ENCODE measurements at regions not wholly inside any gene's neighbourhood (a gene's known extent, or its start where the extent isn't known, plus 50 kb on each side); places are given as distances from the start of the nearest gene placed in this dataset.

DNA sequence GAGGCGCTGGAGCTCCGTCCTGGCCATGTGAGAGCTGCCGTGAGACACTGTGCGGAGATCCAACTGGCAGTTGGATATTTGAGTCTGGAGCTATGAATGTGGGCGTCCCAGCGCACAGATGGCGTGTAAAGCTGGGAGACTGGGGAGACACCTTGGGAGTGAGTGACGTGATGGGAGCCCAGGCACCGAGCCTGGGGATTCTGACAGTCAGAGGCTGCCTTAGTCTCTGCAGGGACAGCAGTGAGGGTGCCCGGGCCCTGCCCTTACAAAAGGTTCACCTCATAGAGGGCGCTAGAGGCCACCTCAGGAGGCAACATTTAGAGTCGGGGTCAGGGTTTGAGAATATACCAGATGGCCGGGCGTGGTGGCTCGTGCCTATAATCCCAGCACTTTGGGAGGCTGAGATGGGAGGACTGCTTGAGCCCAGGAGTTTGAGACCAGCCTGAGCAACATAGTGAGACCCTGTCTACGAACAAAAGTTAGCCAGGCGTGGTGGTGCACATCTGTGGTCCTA, 194.1 kb upstream of the GSE1 start:
- Mint-ChIP-seq H3K9me3 (peaks cover 8% of the 10 kb centered on the region), H3K36me3 (ENCODE audit: low read depth) (no peaks in the 10 kb centered on the region), H3K27ac (no peak overlapping the region), H3K4me1 (ENCODE audit: low read depth) (peaks cover 2% of the 10 kb centered on the region), H3K27me3 (ENCODE audit: low read depth) (no peaks in the 10 kb centered on the region), H3K4me3 (no peak overlapping the region)

DNA sequence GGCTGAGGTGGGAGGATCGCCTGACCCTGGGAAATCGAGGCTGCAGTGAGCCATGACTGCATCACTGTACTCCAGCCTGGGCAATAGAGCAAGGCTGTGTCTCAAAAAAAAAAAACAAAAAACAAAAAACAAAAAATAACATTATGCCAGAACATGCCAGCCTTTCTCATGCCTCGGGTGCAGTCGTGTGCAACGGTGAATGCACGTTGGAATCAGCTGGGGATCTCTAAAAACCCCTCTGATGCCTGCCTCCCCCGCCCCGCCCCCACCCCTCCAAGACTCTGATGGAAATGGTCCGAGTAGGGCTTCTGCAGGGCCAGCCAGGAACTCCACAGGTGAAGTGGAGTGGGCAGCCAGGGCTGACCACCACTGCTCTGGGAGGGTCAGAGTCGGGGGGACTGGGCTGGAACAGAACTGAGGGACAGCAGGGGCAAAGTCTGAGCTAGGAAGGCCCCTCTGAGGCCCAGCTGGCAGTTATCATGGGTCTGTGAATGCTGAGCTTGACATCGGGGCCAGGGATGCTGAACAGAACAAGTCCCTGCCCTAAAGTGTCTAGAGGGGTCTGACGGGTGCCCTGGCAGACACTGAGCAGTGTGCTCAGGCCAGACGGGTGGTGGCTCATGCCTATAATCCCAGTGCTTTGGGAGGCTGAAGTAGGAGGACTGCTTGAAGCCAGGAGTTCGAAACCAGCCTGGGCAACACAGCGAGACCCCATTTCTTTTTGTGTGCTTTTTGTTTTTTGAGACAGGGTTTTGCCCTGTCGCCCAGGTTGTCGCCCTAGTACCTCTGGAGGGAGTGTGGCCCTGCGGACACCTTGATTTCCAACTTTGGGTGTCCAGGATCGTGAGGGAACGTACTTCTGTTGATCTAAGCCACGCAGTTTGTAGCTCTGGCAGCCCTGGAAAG, 193.4 kb upstream of the GSE1 start:
- Mint-ChIP-seq H3K9me3 (peaks cover 4% of the 10 kb centered on the region), H3K27ac (no peak overlapping the region), H3K36me3 (ENCODE audit: low read depth) (no peaks in the 10 kb centered on the region)

DNA sequence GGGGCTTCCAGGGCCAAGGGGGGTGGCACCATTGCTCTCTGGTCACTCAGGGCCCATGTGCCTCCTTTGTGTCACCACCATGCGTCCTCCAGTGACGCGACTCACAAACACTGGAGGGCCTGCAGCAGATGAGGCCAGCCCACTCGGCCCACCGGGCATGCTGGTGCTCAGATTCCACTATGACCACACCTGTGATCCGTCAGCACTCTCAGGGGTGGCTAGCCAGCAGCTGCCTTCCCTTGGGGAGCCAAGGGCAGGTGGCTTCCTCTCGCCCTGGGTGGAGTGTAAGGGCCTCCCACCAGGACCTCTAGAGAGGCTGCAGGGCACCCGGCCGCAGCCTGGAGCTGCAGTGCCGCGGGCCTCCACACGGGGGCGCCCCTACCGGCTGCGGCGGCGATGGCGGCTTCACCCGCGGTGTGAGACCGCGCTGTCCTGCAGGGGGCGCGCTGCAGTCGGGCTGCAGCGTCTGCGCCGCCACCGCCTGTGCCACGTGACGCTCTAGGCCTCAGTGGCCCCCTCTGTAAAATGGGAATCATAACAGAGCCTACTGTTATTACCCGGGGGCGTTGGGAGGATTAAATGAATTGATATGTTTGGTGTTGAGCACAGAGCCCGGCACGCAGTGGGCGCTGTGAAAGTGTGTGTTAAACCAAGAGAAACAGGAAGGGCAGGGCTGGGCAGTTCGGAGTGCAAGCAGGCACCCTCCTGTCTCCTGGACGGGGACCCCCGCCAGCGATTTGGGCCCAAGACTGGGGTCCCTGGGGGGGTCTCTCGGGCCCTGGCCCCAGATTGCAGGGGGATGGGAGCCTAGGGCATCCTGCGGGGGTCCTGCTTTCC, 192.4 kb upstream of the GSE1 start:
- Mint-ChIP-seq H3K9me3 (no peaks in the 10 kb centered on the region), H3K27ac (no peak overlapping the region), H3K4me3 (no peak overlapping the region), H3K4me1 (ENCODE audit: low read depth) (peaks cover 2% of the 10 kb centered on the region), H3K27me3 (ENCODE audit: low read depth) (no peaks in the 10 kb centered on the region), H3K36me3 (ENCODE audit: low read depth) (no peaks in the 10 kb centered on the region)

More for the DNA sequence above, 193.4 kb upstream of the GSE1 start:
- H3K27me3 Mint-ChIP-seq (ENCODE audit: low read depth) = no peaks in the 10 kb centered on the region
- H3K4me3 Mint-ChIP-seq = no peak overlapping the region
- H3K4me1 Mint-ChIP-seq (ENCODE audit: low read depth) = peaks cover 2% of the 10 kb centered on the region

DNA sequence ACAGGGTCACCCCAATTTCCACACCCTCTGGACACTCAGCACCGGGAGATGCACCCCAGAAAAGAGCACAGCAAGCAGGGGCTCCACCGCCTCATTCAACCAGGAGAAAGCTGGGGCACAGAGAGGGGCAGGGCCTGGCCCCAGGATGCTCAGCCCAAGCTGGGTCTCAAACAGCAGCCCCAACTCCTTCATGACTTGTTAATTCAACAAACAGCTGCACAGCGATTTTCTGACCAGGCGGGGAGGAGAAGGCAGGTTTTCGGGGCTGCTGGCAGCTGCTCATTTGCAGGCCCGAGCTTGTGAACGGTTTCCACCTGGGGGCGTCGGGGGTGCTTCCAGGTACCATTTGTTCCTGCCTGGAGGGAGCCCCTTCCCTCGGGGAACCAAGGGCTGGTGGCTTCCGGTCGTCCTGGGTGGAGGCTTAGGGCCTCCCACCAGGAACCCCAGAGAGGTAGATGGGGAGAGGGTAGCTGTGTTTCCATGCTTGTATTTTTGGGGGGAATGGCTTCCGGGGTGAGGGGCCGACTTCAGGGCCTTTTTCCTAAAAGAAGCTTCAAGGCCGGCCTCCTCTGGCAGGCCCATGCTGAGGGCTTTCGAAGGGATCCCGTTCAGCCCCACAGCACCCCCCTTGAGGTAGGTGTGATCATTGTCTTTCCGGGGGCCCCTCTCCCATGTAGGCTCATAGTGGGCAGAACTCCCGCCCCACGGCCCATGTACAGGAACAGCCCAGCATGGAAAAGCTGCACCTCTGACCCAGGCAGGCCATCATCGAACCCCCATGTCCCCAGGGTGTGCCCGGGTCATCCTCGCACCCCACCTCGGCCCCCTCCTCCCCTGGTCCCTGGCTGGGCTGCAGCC, 191.6 kb upstream of the GSE1 start:
- no peak overlapping the region for H3K27ac Mint-ChIP-seq
- H3K4me1 Mint-ChIP-seq (ENCODE audit: low read depth) = peaks cover 2% of the 10 kb centered on the region
- no peak overlapping the region for H3K4me3 Mint-ChIP-seq
- H3K36me3 Mint-ChIP-seq (ENCODE audit: low read depth) = no peaks in the 10 kb centered on the region
- H3K9me3 Mint-ChIP-seq = no peaks in the 10 kb centered on the region
- H3K27me3 Mint-ChIP-seq (ENCODE audit: low read depth) = no peaks in the 10 kb centered on the region

DNA sequence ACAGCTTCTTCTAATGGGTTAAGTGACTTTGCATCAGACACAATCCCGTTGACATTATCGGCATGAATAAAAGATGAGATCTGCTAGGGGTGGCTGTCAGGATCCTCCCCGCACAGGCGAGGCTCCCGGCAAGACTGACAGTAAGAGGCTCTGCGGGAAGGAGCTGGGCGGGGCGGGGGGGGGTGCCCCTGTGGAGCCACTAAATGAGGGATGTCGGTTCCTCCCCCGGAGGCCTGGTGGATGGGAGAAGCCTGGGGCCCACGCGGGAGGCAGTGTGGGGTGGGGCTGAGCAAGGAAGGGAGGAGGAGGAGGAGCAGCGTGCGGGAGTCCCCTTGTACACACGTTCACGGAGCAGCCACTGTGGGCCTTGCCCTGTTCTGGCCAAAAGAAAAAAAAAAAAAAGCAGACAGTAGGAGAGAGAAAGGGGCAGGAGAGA, 190.9 kb upstream of the GSE1 start:
- H3K4me3 Mint-ChIP-seq = no peak overlapping the region
- H3K4me1 Mint-ChIP-seq (ENCODE audit: low read depth) = peaks cover 2% of the 10 kb centered on the region
- no peaks in the 10 kb centered on the region for H3K9me3 Mint-ChIP-seq
- H3K27me3 Mint-ChIP-seq (ENCODE audit: low read depth) = no peaks in the 10 kb centered on the region
- H3K36me3 Mint-ChIP-seq (ENCODE audit: low read depth) = no peaks in the 10 kb centered on the region
- no peak overlapping the region for H3K27ac Mint-ChIP-seq

DNA sequence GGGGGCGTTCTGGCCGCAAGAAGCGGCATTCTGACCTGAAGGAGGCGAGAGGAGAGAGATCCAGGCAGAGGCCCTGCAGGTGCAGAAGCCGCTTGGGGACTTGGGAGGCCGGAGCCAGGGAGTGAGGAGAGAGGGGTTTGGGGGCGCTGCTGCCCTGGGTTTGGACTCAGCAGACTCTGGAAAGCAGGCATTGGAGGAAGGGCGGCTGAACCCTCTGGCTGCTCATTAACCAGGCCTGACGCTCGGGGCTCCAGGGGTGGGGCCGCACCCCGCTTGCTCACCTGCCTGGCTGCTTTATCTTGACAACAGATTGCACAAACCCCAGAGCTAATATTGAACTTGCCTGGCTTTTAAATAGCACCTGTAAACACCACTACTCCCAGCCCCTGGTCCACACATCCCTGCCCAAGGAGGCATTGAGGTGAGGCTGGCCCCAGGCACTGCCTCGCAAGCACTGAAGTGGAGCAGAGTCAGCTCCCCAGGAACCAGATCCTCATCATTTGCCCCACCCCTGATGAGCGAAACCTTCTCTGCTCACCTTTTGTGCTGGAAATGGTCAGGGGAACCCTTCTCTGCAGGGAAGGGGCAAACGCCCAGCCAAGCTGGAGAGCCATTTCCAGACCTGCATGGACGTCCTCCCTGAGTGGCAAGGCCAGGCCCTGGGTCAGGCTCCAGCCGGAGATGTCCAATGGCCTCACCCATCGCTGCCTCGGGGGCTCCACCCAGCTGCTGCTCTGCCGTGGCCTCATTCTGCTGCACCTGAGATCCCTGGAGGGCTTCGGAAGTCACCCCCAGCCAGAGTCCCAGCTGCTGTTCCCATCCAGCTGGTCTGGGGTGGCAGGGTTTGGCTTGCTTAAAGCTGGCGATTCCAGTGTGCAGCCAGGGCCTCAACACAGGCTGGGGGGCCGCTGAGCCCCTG, 190.2 kb upstream of the GSE1 start:
- Mint-ChIP-seq H3K36me3 (ENCODE audit: low read depth) (no peaks in the 10 kb centered on the region), H3K27ac (no peak overlapping the region), H3K9me3 (no peaks in the 10 kb centered on the region), H3K27me3 (ENCODE audit: low read depth) (no peaks in the 10 kb centered on the region), H3K4me3 (no peak overlapping the region), H3K4me1 (ENCODE audit: low read depth) (peaks cover 2% of the 10 kb centered on the region)

DNA sequence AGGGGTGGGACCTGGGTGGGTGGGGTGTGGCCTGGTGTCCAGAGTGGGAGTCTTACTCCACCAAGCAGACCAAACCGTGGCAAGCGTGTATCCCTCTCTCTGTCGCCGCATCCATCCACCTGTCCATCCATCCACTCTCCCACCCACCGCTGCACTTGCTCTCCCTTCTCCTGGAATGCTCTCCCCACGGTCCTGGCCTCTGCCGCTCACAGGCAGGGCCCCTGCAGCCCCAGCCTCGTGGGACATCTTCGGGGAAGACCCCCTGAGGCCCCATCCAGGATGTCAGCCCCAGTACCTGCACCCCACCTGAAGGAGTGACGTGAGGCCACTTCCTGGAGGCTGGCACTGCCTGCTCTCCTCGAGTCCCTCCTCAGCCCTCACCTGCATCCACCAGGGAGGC, 189.5 kb upstream of the GSE1 start:
- no peak overlapping the region for H3K4me3 Mint-ChIP-seq
- H3K27ac Mint-ChIP-seq = no peak overlapping the region
- H3K9me3 Mint-ChIP-seq = no peaks in the 10 kb centered on the region
- no peaks in the 10 kb centered on the region for H3K36me3 Mint-ChIP-seq (ENCODE audit: low read depth)
- H3K27me3 Mint-ChIP-seq (ENCODE audit: low read depth) = no peaks in the 10 kb centered on the region
- H3K4me1 Mint-ChIP-seq (ENCODE audit: low read depth) = peaks cover 2% of the 10 kb centered on the region

DNA sequence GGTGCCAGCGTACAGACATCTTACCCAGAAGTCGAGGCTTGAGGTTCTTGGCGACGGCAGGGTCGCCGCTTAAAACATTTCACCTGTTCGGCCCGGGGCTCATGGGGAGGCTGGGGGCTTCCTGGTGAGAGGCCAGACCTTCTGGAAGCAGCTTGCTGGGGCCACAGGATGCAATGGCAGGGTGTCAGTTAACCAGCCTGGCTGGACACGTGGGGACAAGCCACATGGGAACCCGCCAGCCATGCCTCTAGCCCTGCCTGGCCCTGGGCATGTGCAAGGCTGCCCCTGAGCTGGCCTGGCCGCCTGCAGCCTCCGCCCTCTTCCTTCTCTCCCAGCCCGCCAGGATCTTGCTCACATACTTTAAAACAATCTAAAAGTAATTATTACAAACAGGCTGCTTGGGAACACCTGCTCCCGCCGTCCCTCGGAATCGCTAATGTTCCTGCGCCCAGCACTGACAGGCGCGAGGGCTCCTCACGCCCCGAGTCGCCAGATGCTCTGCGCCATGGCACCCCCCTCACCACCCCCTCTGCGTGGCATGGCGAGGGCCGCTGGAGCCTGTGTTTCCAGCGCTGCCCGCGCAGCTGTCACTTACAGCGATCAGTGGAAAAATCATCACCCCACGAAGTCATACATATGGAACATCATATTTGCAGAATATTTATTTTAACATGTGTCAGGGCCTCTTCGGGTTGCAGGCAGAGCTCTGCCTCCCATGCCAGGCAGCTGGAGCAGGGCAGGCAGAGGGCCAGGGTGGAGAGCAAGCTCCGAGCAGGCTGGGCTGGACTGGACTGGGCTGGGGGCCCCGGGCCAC, 188.7 kb upstream of the GSE1 start:
- H3K4me1 Mint-ChIP-seq (ENCODE audit: low read depth) = peaks cover 2% of the 10 kb centered on the region
- H3K27ac Mint-ChIP-seq = no peak overlapping the region
- no peaks in the 10 kb centered on the region for H3K36me3 Mint-ChIP-seq (ENCODE audit: low read depth)
- H3K4me3 Mint-ChIP-seq = no peak overlapping the region
- no peaks in the 10 kb centered on the region for H3K9me3 Mint-ChIP-seq
- no peaks in the 10 kb centered on the region for H3K27me3 Mint-ChIP-seq (ENCODE audit: low read depth)

DNA sequence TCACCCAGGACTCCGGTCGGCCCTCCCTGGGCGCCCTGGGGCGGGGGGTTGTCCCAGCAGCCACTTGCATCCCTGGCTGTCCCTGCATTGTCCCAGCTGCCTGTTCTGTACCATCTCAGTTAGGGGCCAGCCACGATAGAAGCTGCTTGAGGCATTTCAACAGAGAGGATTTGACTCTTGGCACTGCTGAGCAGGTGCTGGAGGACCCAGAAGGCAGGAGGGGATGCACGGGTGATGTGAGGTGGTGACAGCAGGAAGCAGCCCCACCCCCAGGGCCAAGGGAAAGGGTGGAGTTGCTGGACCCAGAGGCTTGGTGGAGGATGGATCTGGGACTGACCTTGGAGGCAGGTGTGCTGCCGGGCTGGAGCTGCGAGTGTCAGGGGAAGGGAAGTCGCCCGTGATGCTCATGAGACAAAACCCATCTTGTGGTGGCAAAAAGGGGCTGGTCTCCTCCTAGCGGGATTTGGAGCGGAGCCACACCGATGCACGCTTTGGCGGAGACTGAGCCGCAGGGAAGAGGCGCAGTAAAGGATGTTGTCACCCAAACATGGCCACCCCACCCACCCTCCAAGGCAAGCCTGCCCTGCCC, 188.0 kb upstream of the GSE1 start:
- H3K36me3 Mint-ChIP-seq (ENCODE audit: low read depth) = no peaks in the 10 kb centered on the region

DNA sequence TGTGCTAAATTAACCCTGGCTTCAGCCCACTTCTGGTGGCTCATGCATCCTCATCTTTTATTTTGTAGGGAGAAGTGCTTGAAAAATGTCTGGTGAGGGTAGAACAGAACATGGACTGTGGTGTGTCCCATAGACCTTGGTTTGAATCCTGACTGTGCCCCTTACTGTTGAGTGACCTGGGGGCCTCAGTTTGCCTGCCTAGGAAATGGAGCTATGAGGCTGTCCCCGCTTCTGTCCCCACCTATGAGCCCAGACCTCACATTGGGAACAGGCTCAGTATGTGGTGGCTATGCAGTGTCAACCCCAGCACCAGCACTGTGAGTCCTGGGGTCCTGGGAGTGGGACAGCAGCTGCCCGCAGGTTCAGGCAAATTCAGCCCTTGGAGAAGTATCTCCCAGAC, 186.3 kb upstream of the GSE1 start:
- H3K27me3 Mint-ChIP-seq (ENCODE audit: low read depth) = no peaks in the 10 kb centered on the region
- H3K4me3 Mint-ChIP-seq = no peak overlapping the region
- H3K9me3 Mint-ChIP-seq = no peaks in the 10 kb centered on the region
- no peak overlapping the region for H3K27ac Mint-ChIP-seq
- no peaks in the 10 kb centered on the region for H3K36me3 Mint-ChIP-seq (ENCODE audit: low read depth)
- H3K4me1 Mint-ChIP-seq (ENCODE audit: low read depth) = no peaks in the 10 kb centered on the region

More for the DNA sequence above, 188.0 kb upstream of the GSE1 start:
- Mint-ChIP-seq H3K4me1 (ENCODE audit: low read depth) (peaks cover 2% of the 10 kb centered on the region), H3K27ac (no peak overlapping the region), H3K27me3 (ENCODE audit: low read depth) (no peaks in the 10 kb centered on the region), H3K9me3 (no peaks in the 10 kb centered on the region), H3K4me3 (no peak overlapping the region)

DNA sequence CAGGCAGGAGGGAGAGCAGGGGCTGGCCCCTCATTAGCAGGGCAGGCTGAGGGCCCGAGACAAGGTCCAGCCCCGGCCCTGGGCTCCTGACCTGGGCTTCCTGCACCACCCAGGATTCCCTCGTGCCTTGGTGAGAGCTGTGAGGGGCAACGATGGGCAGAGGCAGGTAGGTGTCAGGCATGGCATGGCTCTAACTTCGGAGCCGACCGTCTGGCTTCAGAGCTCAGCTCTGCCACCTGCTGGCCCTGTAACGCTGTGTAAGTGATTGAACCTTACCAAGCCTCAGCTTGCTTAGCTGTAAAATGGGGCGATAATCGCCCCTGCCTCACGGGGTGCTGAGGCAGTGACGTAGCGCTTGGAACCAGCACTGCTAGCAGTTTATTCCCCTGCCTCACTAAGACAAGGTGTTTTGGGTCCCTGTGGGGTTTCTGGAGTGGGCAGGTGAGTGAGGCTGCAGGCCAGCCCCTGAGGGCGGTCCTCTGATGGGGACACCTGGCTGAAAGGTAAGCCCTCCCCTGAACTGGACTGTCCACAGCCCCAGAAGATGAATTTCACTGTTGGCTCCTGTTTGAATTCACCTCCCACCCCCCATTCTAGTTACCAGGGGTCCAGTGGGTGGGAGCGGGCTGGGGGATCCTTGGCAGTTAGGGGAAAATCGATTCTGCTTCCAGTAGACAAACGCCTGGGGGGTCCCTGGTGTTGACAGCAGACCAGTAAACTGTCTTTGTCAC, 184.8 kb upstream of the GSE1 start:
- no peaks in the 10 kb centered on the region for H3K4me1 Mint-ChIP-seq (ENCODE audit: low read depth)
- H3K4me3 Mint-ChIP-seq = no peak overlapping the region
- H3K27ac Mint-ChIP-seq = no peak overlapping the region
- H3K9me3 Mint-ChIP-seq = no peaks in the 10 kb centered on the region
- no peaks in the 10 kb centered on the region for H3K36me3 Mint-ChIP-seq (ENCODE audit: low read depth)
- no peaks in the 10 kb centered on the region for H3K27me3 Mint-ChIP-seq (ENCODE audit: low read depth)

Measured in T-helper 1 cell treated with Interleukin-12 subunit alpha and Interleukin-12 subunit beta and Interleukin-4 antibody, amounts not matched to agents 30 μg/mL and 1 μg/mL, for 36 hours (primary cell).